ENCODE measurements at regions not wholly inside any gene's neighbourhood (a gene's known extent, or its start where the extent isn't known, plus 50 kb on each side); places are given as distances from the start of the nearest gene placed in this dataset.

GRCh38 chr5:77140350-77140749 lies 53.3 kb upstream of the ZBED3 start:
- TF ChIP-seq, protein P1, sequence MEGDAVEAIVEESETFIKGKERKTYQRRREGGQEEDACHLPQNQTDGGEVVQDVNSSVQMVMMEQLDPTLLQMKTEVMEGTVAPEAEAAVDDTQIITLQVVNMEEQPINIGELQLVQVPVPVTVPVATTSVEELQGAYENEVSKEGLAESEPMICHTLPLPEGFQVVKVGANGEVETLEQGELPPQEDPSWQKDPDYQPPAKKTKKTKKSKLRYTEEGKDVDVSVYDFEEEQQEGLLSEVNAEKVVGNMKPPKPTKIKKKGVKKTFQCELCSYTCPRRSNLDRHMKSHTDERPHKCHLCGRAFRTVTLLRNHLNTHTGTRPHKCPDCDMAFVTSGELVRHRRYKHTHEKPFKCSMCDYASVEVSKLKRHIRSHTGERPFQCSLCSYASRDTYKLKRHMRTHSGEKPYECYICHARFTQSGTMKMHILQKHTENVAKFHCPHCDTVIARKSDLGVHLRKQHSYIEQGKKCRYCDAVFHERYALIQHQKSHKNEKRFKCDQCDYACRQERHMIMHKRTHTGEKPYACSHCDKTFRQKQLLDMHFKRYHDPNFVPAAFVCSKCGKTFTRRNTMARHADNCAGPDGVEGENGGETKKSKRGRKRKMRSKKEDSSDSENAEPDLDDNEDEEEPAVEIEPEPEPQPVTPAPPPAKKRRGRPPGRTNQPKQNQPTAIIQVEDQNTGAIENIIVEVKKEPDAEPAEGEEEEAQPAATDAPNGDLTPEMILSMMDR (IDR thresholded peaks at IDR 0.05), result no peak
- no peak for TF ChIP-seq POLR2A (IDR thresholded peaks at IDR 0.05)

Data from uterus (tissue), 2 donors.